ENCODE measurements at regions not wholly inside any gene's neighbourhood (a gene's known extent, or its start where the extent isn't known, plus 50 kb on each side); places are given as distances from the start of the nearest gene placed in this dataset.

GRCh38 chr9:89655990-89656657 lies 51.3 kb downstream of the GADD45G start:
- DNase-seq, result no peak

DNA sequence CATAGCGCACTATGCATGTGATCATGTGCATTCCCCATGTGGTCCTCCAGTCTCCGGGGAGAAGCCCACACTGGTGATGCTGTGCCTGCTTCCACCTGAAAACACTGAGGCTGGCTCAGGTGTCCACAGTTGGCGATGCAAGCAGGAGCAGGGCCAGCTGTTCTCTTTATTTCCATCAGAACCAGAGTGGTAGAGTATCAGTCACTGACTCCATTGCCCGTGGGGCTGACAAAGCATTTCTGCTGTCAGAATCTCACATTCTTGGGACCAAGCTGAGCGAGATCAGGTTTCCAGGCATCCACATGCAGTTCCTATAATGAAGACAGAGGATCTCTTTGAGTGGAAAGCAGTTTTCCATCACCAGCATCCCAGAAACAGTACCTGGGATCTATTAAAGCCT lies 52.5 kb downstream of the GADD45G start:
- DNase-seq, result no peak

GRCh38 chr9:89657765-89658164 lies 53.0 kb downstream of the GADD45G start:
- DNase-seq, result no peak

DNA sequence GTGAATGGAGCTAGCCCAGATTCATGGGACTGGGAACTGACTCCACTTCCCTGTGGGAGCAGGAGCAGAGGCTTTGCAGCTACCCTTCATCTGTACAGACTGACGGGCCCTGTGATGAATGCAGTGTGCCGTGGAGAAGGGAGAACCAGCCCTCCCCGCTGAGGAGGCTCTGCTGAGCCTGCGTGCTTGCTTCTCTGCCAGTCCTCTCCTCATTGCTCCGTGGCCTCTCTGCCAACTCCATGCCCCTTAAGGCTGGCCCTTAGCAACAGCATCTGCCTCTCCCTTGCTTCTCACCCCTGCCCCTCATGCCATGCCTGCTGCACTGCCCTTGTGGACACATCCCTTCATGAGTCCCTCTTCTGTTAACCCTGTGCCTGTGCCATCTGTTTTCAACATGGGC lies 53.6 kb downstream of the GADD45G start:
- DNase-seq, result no peak

- no peak for DNase-seq
Measured at GRCh38 chr9:89658931-89659330, 54.1 kb downstream of the GADD45G start.

GRCh38 chr9:89659473-89659872 lies 54.7 kb downstream of the GADD45G start:
- no peak for DNase-seq

- DNase-seq, result no peak
Measured at GRCh38 chr9:89659891-89660685, 55.3 kb downstream of the GADD45G start.

- no peak for DNase-seq
Measured at GRCh38 chr9:89661391-89661949, 56.7 kb downstream of the GADD45G start.

DNA sequence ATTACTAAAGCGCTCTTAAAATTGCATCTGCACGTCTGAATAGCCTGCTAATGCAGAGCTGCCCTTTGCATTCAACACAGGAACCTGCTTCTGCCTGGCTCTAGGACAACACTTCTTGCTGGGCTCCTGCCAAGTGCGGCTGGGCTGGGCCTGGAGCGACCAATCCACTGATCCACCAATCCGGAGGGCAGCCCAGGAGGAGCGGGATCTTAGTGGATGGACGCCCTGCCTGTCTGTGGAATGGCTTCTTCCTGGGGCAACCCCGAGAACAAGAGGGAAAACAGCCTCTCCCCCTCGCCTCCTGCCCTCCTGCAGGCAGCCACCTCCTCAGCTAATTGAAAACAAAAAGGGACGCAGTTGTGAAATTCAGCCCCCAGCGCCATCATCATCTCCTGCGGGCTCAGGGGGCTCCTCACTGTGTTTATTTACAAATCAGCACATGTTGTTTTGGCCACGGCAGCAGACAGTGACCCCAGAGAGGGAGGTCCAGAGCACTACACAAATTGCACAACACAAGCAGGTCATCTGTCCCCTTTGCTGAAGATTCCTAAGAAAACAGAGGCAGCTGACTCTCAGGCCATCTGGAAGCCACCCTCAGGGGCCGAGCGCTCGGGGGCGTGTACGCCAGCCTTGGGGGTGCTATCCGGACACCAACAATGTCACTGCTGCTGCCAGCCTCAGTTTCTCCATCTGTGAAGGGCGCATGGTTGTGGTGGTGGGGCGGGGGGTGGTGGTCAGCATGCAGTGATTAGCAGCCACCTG lies 57.3 kb downstream of the GADD45G start:
- peak; percentile 98 for DNase-seq

DNA sequence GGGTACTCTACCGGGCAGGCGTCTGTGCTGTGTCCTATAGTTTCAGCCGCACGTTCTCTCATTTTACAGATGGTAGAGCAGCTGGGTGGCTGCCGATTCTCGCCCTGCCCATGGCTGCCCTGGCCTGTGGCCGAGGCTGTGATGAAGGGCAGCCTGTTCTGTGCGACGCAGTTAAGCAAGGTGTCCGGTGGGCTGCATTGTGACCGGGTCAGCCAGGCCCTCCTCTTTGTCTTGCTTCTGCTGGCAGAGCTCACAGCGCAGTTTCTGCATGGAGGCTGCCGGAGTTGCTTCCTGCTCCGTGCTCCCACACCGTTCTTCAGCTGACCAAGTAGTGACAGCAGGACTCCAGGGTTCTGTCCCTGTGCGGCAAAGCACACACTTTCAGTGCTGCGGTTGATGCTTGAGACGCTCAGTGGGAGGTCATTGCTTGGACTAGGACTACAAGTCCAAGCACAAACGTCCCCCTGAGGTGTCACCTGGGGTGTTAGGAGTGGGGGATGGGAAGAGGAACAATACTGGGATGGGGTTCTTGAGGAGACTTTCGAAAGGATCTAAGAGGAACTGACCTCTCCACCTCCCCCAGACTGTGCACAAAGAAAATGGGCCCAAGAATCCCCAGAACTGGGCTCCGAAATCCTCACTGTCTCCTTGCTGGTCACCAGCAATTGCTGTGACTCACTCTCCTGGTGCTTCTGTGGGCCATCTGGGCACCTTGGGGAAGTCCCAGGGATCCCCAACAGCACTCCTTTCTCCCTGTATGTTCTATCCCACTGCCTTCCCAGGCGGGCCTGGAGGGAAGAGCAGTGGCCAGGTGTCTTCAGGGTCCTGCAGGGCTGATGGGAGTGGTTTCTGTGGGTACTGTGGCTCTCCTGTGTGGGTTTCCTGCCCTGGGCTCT lies 58.2 kb downstream of the GADD45G start:
- no peak for DNase-seq

GRCh38 chr9:89663614-89663970 lies 58.8 kb downstream of the GADD45G start:
- DNase-seq, result no peak

DNA sequence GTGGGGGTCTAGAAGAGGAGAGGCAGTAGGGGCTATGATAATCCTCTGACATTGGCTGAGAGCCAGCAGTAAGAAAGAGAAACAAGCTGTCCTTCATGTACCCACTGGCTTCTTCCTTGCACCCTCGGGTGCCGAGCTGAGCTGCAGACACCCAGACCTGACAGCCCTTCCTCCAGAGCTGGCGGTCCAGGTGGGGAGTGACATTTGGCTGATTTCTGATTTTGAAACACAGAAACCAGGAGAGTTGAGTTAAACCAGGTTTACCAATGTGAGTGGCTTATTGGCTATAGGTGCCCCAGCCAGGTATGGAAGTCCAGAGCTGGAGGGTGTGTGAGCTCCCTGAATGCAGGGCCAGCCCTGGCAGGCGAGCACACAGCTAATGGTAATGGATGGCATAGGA lies 59.2 kb downstream of the GADD45G start:
- no peak for DNase-seq

DNA sequence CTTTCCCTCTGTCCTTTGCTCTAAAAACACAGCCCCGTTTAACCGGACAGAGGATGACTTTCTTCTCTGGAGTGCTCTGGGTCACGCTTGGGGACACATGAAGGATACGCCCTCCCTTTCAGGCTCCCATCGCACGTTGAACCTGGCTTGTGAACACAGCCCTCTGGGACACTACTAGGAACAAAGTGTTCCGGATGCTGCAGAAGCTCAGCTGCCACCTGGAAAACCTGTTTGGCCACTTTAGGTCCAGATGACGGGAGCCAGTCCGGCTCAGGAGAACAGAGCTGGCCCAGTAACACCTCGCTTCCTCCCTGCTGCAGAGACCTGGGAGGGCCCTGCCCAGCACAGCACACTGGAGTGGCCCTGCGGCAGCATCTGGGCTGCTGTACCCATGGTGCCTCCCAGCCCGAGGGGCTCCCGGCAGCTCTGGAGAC lies 60.1 kb downstream of the GADD45G start:
- DNase-seq, result no peak

DNA sequence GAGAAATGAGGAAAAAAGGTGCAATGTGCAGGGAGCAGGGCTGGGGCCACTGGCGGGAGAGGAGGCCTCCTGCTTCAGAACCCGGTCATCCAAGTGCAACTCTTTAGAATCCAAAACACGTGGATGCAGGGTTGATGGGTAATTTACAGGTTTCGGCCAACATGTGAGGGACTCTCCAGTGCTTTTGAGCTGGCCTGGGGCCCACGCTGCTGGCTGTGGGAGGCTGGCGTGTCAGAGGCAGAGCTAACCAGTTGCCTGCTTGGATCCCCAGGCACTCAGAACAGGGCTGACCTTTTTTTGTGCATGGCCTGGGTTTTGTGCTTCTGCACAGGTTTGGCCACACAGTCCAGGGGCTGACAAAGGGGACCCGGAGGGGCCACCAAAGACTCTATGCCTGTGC lies 61.6 kb downstream of the GADD45G start:
- no peak for DNase-seq

DNA sequence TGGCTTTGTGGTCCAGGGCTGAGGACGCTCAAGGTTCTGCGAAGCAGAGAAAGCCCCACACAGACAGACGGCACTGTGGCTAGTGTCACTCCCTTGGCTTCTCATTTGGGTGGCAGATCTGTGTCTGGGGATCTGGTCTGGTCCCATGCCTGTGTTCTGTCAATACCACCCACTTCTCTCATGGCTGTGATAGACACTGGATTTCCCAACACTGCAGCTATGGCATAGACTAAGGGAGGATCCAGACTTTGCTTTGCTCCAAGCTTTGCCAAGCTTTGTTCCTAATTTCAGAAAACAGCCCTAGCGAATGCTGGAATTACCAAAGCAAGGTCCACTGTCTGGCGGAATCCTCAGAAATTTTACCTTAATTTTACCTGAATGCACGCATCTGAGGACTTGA lies 62.1 kb downstream of the GADD45G start:
- DNase-seq, result no peak

DNA sequence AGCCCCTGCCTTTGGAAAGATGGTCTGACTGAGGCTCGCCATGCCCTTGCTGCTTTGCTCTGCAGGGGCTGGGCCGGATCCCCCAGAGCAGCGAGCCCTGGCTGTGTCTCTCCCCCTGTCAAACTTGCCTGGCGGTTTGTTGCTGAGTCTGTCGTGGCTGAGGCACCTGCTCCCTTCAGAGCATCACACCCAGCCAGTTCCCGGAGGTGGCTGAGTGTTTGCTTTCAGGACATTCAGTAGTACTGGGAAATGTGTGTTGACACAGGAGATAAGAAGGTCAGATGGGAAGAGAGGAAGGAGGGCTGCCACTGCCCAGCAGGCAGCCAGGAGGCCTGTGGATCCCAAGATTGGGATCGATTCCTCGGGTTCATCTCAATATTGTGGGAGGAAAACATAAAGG lies 62.9 kb downstream of the GADD45G start:
- no peak for DNase-seq

- no peak for DNase-seq
Measured at GRCh38 chr9:89668216-89668865, 63.5 kb downstream of the GADD45G start.

- DNase-seq, result no peak
Measured at GRCh38 chr9:89668866-89669246, 64.0 kb downstream of the GADD45G start.

GRCh38 chr9:89669361-89669842 lies 64.6 kb downstream of the GADD45G start:
- no peak for DNase-seq

GRCh38 chr9:89670114-89670513 lies 65.3 kb downstream of the GADD45G start:
- no peak for DNase-seq

DNA sequence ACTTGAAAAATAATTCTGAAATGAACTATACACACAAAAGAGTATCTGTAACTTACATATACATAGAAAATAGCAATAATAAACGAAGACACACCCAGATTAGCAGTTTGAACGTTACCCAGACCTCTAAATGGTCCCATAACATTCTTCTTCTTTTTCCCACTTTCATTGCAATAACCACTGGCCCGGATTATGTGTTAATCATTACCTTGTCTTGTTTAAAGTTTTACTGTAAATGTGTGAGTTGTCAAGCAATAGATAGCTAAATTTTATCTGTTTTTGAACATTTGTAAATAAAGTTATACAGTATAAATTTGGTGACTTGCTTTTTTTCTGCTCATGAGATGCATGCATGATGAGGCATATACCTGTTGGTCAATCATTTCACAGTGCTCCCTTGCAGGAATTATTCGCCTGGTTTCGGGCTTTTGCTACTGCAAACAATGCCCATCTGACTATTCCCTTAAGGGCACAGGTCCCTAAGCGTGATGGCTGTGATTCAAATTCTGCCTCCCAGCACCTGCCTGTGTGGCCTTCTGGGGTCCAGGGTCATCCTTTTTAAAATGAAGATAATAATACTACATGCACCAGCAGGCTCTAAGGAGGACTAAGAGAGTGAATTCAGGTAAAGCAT lies 66.1 kb downstream of the GADD45G start:
- DNase-seq, result no peak
